Prostate gland (tissue), 2 donors: ENCODE measurements at regions not wholly inside any gene's neighbourhood (a gene's known extent, or its start where the extent isn't known, plus 50 kb on each side); places are given as distances from the start of the nearest gene placed in this dataset.

Experiments used
- DNase-seq: peaks from one replicate; pipeline ENCODE4 v3.0.0-alpha.2; 2019; ENCODE audit warnings: low spot score
- H3K27ac ChIP-seq, 2 donors: fragments of 200-600 bp; sonication (generic); 2 replicates each; pipeline ENCODE4 v1.5.1; 2017 to 2019
- H3K27me3 ChIP-seq: fragments of 200-600 bp; sonication (generic); replicated peaks from 2 replicates; pipeline ENCODE4 v1.5.1; 2019; ENCODE audit not compliant: insufficient read depth
- H3K36me3 ChIP-seq, 2 donors: fragments of 200-600 bp; sonication (generic); 1 replicate in 1 of 2; 2 replicates in 1 of 2; pipeline versions ENCODE4 v1.5.1 to v1.8.1; 2017 to 2019
- H3K4me1 ChIP-seq: fragments of 200-600 bp; sonication (generic); replicated peaks from 2 replicates; pipeline ENCODE4 v1.5.1; 2019
- H3K4me3 ChIP-seq, 2 donors: fragments of 200-600 bp; sonication (generic); 2 replicates each; pipeline ENCODE4 v1.5.1; 2017 to 2019
- H3K9me3 ChIP-seq: fragments of 200-600 bp; sonication (generic); 2 replicates; pipeline ENCODE4 v1.5.1; 2017
- POLR2A ChIP-seq: fragments of 450-650 bp; IDR thresholded peaks from one replicate; pipeline ENCODE4 v1.6.1; 2016; ENCODE audit warnings: antibody characterized with exemption, mild to moderate bottlenecking
- POLR2AphosphoS5 ChIP-seq: sonication (generic); formaldehyde crosslinking; IDR thresholded peaks from one replicate; pipeline ENCODE4 v1.6.1; 2017; ENCODE audit warnings: antibody characterized with exemption
- WGBS: methylation state at CpG from one replicate; pipeline ENCODE4 v1.1.5; 2018; 5-methylcytosine and 5-hydroxymethylcytosine counted together
- intact Hi-C: fragments of 100-400 bp; cut with DNase I; formaldehyde crosslinking; loops from one replicate; pipeline ENCODE4 v1.14.2; 2022
- TF ChIP-seq, protein P1 (sequence below), 4 experiments: fragments of 200-600 bp in 2 of 4; fragments of 450-650 bp in 2 of 4; sonication (generic) in 2 of 4; IDR thresholded peaks; 1 replicate in 3 of 4; 2 replicates in 1 of 4; pipeline ENCODE4 v1.5.1; 2016 to 2019; ENCODE audit warnings: antibody characterized with exemption in 4 of 4, mild to moderate bottlenecking in 2 of 4, moderate library complexity in 2 of 4

DNA sequence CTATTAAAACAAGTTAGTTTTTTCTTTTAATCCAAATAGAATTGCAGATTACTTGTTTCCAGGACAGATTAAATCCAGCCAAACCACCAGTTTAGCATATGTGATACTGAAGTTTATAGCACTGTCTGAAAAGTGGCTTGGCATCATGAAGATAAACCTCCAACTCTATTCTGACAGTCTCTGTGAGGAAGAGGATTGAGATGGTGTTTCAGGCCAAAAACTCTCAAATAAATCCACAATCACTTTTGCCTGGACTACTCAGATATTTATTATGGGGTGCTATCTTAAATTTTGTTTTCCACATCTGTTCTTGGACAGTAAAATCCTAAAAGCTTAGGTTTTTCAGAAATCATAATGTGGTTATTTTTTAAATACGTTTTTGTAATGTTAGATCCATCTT is 161.7 kb upstream of the SEMA3C start:
- TF ChIP-seq POLR2A (no peak), POLR2AphosphoS5 (no peak)
- TF ChIP-seq, protein P1, sequence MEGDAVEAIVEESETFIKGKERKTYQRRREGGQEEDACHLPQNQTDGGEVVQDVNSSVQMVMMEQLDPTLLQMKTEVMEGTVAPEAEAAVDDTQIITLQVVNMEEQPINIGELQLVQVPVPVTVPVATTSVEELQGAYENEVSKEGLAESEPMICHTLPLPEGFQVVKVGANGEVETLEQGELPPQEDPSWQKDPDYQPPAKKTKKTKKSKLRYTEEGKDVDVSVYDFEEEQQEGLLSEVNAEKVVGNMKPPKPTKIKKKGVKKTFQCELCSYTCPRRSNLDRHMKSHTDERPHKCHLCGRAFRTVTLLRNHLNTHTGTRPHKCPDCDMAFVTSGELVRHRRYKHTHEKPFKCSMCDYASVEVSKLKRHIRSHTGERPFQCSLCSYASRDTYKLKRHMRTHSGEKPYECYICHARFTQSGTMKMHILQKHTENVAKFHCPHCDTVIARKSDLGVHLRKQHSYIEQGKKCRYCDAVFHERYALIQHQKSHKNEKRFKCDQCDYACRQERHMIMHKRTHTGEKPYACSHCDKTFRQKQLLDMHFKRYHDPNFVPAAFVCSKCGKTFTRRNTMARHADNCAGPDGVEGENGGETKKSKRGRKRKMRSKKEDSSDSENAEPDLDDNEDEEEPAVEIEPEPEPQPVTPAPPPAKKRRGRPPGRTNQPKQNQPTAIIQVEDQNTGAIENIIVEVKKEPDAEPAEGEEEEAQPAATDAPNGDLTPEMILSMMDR (IDR thresholded peaks at IDR 0.05) = no peak
- WGBS = 82% methylated on average over 1 of the region's 1 CpG
- Histone ChIP-seq H3K9me3 (no peaks in the 10 kb centered on the region), H3K27ac (no peak overlapping the region), H3K36me3 (no peaks in the 10 kb centered on the region), H3K4me1 (no peaks in the 10 kb centered on the region), H3K27me3 (no peaks in the 10 kb centered on the region), H3K4me3 (no peak overlapping the region)
- intact Hi-C loops = no loop called here
- no peak for DNase-seq

DNA sequence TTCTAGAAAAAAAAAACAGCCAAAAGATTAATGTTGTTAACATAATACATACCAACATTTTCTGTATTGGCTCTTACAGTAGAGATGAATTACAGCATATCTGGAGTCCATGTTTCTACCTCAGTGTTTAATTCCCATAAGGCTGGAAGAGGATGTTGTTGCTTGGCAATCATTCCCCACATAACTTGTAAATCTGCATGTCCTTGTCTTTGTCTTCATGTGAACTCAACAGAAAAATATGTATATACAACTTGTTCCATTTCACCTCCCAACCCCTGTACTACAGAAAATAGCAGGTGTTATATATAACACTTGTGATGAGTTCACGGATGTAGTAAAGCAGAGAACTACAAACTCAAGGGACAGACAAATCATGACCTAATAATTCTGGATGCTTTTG is 160.9 kb upstream of the SEMA3C start:
- no peaks in the 10 kb centered on the region for H3K27me3 ChIP-seq
- H3K9me3 ChIP-seq = no peaks in the 10 kb centered on the region
- no peaks in the 10 kb centered on the region for H3K4me1 ChIP-seq
- H3K36me3 ChIP-seq = no peaks in the 10 kb centered on the region
- H3K27ac ChIP-seq = no peak overlapping the region
- intact Hi-C loops = no loop called here
- DNase-seq = no peak
- WGBS = 68% methylated on average over 1 of the region's 1 CpG
- no peak for TF ChIP-seq POLR2A
- no peak for TF ChIP-seq POLR2AphosphoS5
- TF ChIP-seq, protein P1 (IDR thresholded peaks at IDR 0.05) = no peak
- no peak overlapping the region for H3K4me3 ChIP-seq

DNA sequence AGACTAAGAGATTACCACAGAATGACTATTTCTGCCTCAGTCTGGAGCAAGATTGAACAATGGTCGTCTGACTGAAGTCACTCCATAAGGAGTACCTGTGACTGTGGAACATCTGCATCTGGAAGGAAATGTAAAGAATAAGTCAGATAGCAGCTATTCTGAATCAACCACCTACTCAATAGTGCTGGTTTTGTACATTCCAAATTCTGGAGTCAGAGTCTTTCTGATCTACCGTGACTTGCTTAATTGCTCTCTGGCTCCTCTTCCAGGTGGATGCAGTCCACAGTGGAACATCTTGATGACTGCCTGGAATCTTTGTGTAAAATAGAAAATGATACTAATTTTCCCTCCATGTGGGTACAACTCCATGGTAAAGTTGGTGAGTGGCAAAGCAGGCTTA is 156.3 kb upstream of the SEMA3C start:
- no peaks in the 10 kb centered on the region for H3K9me3 ChIP-seq
- no peaks in the 10 kb centered on the region for H3K4me1 ChIP-seq
- no peak overlapping the region for H3K27ac ChIP-seq
- intact Hi-C loops = no loop called here
- no peaks in the 10 kb centered on the region for H3K36me3 ChIP-seq
- 65% methylated on average over 2 of the region's 2 CpGs for WGBS
- no peak overlapping the region for H3K4me3 ChIP-seq
- no peaks in the 10 kb centered on the region for H3K27me3 ChIP-seq
- no peak for TF ChIP-seq POLR2AphosphoS5
- TF ChIP-seq POLR2A = no peak
- TF ChIP-seq, protein P1 (IDR thresholded peaks at IDR 0.05) = no peak
- no peak for DNase-seq

DNA sequence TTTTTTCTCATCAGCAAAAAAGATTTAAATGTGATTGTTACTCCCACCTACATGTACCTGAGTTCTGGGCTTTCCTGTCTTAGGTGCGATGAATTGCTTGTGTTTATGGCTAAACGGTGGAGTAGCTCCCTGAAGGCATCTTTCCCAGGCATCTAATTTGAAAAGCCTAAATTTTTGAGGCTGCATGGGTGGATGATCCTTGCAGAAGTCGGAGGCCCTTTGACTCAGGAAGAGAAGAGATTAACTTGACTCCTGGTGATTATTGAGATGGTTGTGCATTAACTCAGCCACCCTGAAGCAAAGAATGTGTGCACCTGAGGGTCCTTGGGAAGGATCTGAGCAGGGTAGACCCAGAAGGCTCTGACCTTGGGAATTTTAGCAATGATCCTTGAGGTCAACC is 155.6 kb upstream of the SEMA3C start:
- Histone ChIP-seq H3K36me3 (no peaks in the 10 kb centered on the region), H3K9me3 (no peaks in the 10 kb centered on the region), H3K4me3 (no peak overlapping the region), H3K27ac (no peak overlapping the region), H3K4me1 (no peaks in the 10 kb centered on the region), H3K27me3 (no peaks in the 10 kb centered on the region)
- DNase-seq = no peak
- WGBS = 88% methylated on average over 3 of the region's 3 CpGs
- intact Hi-C loops = no loop called here
- TF ChIP-seq POLR2A = no peak
- TF ChIP-seq POLR2AphosphoS5 = no peak
- TF ChIP-seq, protein P1 (IDR thresholded peaks at IDR 0.05) = no peak

DNA sequence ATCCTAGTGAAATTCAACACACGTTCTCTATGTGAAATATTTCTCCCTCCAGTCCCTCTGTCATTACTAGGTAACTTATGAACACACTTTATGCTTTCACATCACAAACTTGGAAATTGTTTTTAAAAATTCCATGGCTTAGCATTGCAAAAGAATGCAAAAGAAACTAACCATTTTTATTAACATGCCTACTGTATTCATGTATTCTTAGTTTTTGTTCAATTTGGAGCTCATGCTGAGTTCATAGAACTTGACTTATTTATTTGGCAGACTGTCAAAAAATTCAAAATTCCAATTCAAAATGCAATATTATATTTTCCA is 155.0 kb upstream of the SEMA3C start:
- no peak overlapping the region for H3K4me3 ChIP-seq
- WGBS = 50% methylated on average over 1 of the region's 1 CpG
- no peaks in the 10 kb centered on the region for H3K36me3 ChIP-seq
- no peak overlapping the region for H3K27ac ChIP-seq
- intact Hi-C loops = no loop called here
- no peaks in the 10 kb centered on the region for H3K4me1 ChIP-seq
- H3K27me3 ChIP-seq = no peaks in the 10 kb centered on the region
- no peak for DNase-seq
- no peaks in the 10 kb centered on the region for H3K9me3 ChIP-seq
- no peak for TF ChIP-seq POLR2AphosphoS5
- TF ChIP-seq, protein P1 (IDR thresholded peaks at IDR 0.05) = no peak
- TF ChIP-seq POLR2A = no peak
